ENCODE measurements at regions not wholly inside any gene's neighbourhood (a gene's known extent, or its start where the extent isn't known, plus 50 kb on each side); places are given as distances from the start of the nearest gene placed in this dataset.

GRCh38 chr5:89851911-89852310, 557.6 kb downstream of the CETN3 start:
- Histone ChIP-seq H3K4me1 (peaks cover 0 to 7% (median 0%) of the 10 kb centered on the region in 3 donors), H3K27me3 (no peaks in the 10 kb centered on the region)

GRCh38 chr5:89850513-89850865, 559.1 kb downstream of the CETN3 start:
- no peak overlapping the region for H3K27ac ChIP-seq
- no peak for TF ChIP-seq POLR2A (IDR thresholded peaks at IDR 0.05)
- no peak for TF ChIP-seq CTCF (IDR thresholded peaks at IDR 0.05)
- peaks cover 0 to 7% (median 0%) of the 10 kb centered on the region in 3 donors for H3K4me1 ChIP-seq
- no peak overlapping the region for H3K4me3 ChIP-seq
- intact Hi-C loops (cut with DNase I): no loop called here
- no peaks in the 10 kb centered on the region for H3K9me3 ChIP-seq
- no peaks in the 10 kb centered on the region for H3K27me3 ChIP-seq
- H3K36me3 ChIP-seq: no peaks in the 10 kb centered on the region
- DNase-seq: no peak

More at GRCh38 chr5:89851911-89852310, 557.6 kb downstream of the CETN3 start:
- 43 to 58% methylated on average over 3 of the region's 3 CpGs for WGBS, 2 donors
- H3K36me3 ChIP-seq: no peaks in the 10 kb centered on the region
- TF ChIP-seq POLR2A (IDR thresholded peaks at IDR 0.05) (no peak), CTCF (IDR thresholded peaks at IDR 0.05) (no peak)
- intact Hi-C loops (cut with DNase I): no loop called here
- no peak overlapping the region for H3K4me3 ChIP-seq
- DNase-seq: no peak
- no peak overlapping the region for H3K27ac ChIP-seq
- no peaks in the 10 kb centered on the region for H3K9me3 ChIP-seq

GRCh38 chr5:89849830-89850512, 559.6 kb downstream of the CETN3 start:
- no peak overlapping the region for H3K4me3 ChIP-seq
- intact Hi-C loops (cut with DNase I): no loop called here
- H3K9me3 ChIP-seq: no peaks in the 10 kb centered on the region
- peaks cover 0 to 7% (median 0%) of the 10 kb centered on the region in 3 donors for H3K4me1 ChIP-seq
- no peak overlapping the region for H3K27ac ChIP-seq
- no peaks in the 10 kb centered on the region for H3K36me3 ChIP-seq
- TF ChIP-seq POLR2A (IDR thresholded peaks at IDR 0.05) (no peak), CTCF (IDR thresholded peaks at IDR 0.05) (no peak)
- WGBS, 2 donors: 40 to 60% methylated on average over 1 of the region's 1 CpG
- H3K27me3 ChIP-seq: no peaks in the 10 kb centered on the region
- DNase-seq: no peak

- TF ChIP-seq CTCF (IDR thresholded peaks at IDR 0.05): no peak
- TF ChIP-seq POLR2A (IDR thresholded peaks at IDR 0.05): no peak
- no peak overlapping the region for H3K4me3 ChIP-seq
- H3K9me3 ChIP-seq: no peaks in the 10 kb centered on the region
- H3K27me3 ChIP-seq: no peaks in the 10 kb centered on the region
- H3K36me3 ChIP-seq: no peaks in the 10 kb centered on the region
- peaks cover 0 to 7% (median 0%) of the 10 kb centered on the region in 3 donors for H3K4me1 ChIP-seq
- intact Hi-C loops (cut with DNase I): no loop called here
- WGBS, 2 donors: 37 to 67% methylated on average over 4 of the region's 4 CpGs
- DNase-seq: no peak
- no peak overlapping the region for H3K27ac ChIP-seq
These were observed 561.8 kb downstream of the CETN3 start for GRCh38 chr5:89847743-89848142.

- no peak overlapping the region for H3K27ac ChIP-seq
- no peaks in the 10 kb centered on the region for H3K27me3 ChIP-seq
- H3K4me3 ChIP-seq: no peak overlapping the region
- peaks cover 0 to under 1% (median 0%) of the 10 kb centered on the region in 3 donors for H3K4me1 ChIP-seq
- no peaks in the 10 kb centered on the region for H3K36me3 ChIP-seq
- no peak for TF ChIP-seq POLR2A (IDR thresholded peaks at IDR 0.05)
- TF ChIP-seq CTCF (IDR thresholded peaks at IDR 0.05): no peak
- intact Hi-C loops (cut with DNase I): no loop called here
- DNase-seq: no peak
- H3K9me3 ChIP-seq: no peaks in the 10 kb centered on the region
These were observed 565.0 kb downstream of the CETN3 start for GRCh38 chr5:89844548-89844947.
